WTC11 (cell line): ENCODE measurements at regions not wholly inside any gene's neighbourhood (a gene's known extent, or its start where the extent isn't known, plus 50 kb on each side); places are given as distances from the start of the nearest gene placed in this dataset.
"Not testable (repeated sequence)": the region's sequence is repeated elsewhere in the genome, so short reads cannot be mapped to it uniquely, and the experiment has no call there.

ENCODE experiments used
- ATAC-seq: fragments of 200-7000 bp; cut with Tn5 transposase; 2 replicates; pipeline ENCODE4 v1.10.0; 2021; ENCODE audit warnings: mild to moderate bottlenecking, moderate library complexity
- CTCF ChIA-PET: fragments of 300-600 bp; sonication (Branson Sonifier 250); formaldehyde crosslinking; loops from one replicate; lab custom pipeline; 2021; ENCODE audit warnings: antibody characterized with exemption; lab: Charles Lee
- POLR2A ChIA-PET: fragments of 350-600 bp; sonication (Branson Sonifier 250); formaldehyde crosslinking; loops from one replicate; lab custom pipeline; 2021; ENCODE audit warnings: antibody characterized with exemption; lab: Charles Lee
- DNase-seq: peaks from one replicate; pipeline ENCODE4 v3.0.0; 2021; ENCODE audit warnings: low spot score
- H3K27ac Mint-ChIP-seq: 2 replicates; pipeline ENCODE4 v1.8.0; 2021; ENCODE audit warnings: mixed read lengths
- H3K27me3 Mint-ChIP-seq: 2 replicates; pipeline ENCODE4 v1.8.0; 2021; ENCODE audit warnings: low read depth, mild to moderate bottlenecking, moderate library complexity, mixed read lengths
- H3K36me3 Mint-ChIP-seq: 2 replicates; pipeline ENCODE4 v1.8.0; 2021; ENCODE audit warnings: mixed read lengths
- H3K4me1 Mint-ChIP-seq: 2 replicates; pipeline ENCODE4 v1.8.0; 2022; ENCODE audit warnings: mixed read lengths
- H3K4me3 Mint-ChIP-seq: 2 replicates; pipeline ENCODE4 v1.8.0; 2021; ENCODE audit warnings: mild to moderate bottlenecking, moderate library complexity, mixed read lengths
- H3K9me3 Mint-ChIP-seq: 2 replicates; pipeline ENCODE4 v1.8.0; 2021; ENCODE audit warnings: mixed read lengths
- ELF4 ChIP-seq: sonication (generic); formaldehyde crosslinking; IDR thresholded peaks from 2 replicates; pipeline ENCODE4 v1.8.1; 2022; ENCODE audit warnings: low read depth, mild to moderate bottlenecking, moderate library complexity, missing genetic modification reagents
- EMX1 ChIP-seq: fragments of 250-450 bp; sonication (Bioruptor Pico); IDR thresholded peaks from 2 replicates; pipeline ENCODE4 v1.8.0; 2021; ENCODE audit warnings: mild to moderate bottlenecking
- ESRRA ChIP-seq: sonication (generic); formaldehyde crosslinking; IDR thresholded peaks from 2 replicates; pipeline ENCODE4 v1.8.1; 2022; ENCODE audit warnings: mild to moderate bottlenecking, missing genetic modification reagents, borderline replicate concordance
- GABPB1 ChIP-seq: sonication (generic); formaldehyde crosslinking; IDR thresholded peaks from 2 replicates; pipeline ENCODE4 v1.8.1; 2023; ENCODE audit warnings: mild to moderate bottlenecking, missing genetic modification reagents
- GTF2I ChIP-seq: fragments of 250-450 bp; sonication (Bioruptor Pico); conservative IDR thresholded peaks from 2 replicates; pipeline ENCODE4 v1.4.0; 2021; ENCODE audit warnings: mild to moderate bottlenecking
- JAZF1 ChIP-seq: fragments of 250-450 bp; sonication (Bioruptor Pico); IDR thresholded peaks from 2 replicates; pipeline ENCODE4 v1.9.0; 2021; ENCODE audit warnings: moderate library complexity, mild to moderate bottlenecking, inconsistent platforms
- NFE2L1 ChIP-seq: sonication (generic); formaldehyde crosslinking; IDR thresholded peaks from 2 replicates; pipeline ENCODE4 v1.8.1; 2023; ENCODE audit warnings: missing genetic modification reagents
- NFYB ChIP-seq: sonication (generic); formaldehyde crosslinking; conservative IDR thresholded peaks from 2 replicates; pipeline ENCODE4 v1.8.0; 2022; ENCODE audit warnings: low read depth, missing genetic modification reagents
- SMAD3 ChIP-seq: sonication (generic); formaldehyde crosslinking; IDR thresholded peaks from 2 replicates; pipeline ENCODE4 v1.8.0; 2022; ENCODE audit warnings: missing genetic modification reagents, mild to moderate bottlenecking, borderline replicate concordance
- SOX15 ChIP-seq: fragments of 250-450 bp; sonication (Bioruptor Pico); IDR thresholded peaks from 2 replicates; pipeline ENCODE4 v1.9.0; 2021; ENCODE audit warnings: mild to moderate bottlenecking
- TF ChIP-seq, protein P1 (sequence below): sonication (generic); formaldehyde crosslinking; IDR thresholded peaks from 2 replicates; pipeline ENCODE4 v1.8.1; 2023; ENCODE audit warnings: mild to moderate bottlenecking, missing genetic modification reagents, borderline replicate concordance
- TF ChIP-seq, protein P2 (sequence below): sonication (generic); formaldehyde crosslinking; IDR thresholded peaks from 2 replicates; pipeline ENCODE4 v1.8.1; 2022; ENCODE audit warnings: mild to moderate bottlenecking, missing genetic modification reagents, moderate library complexity, borderline replicate concordance
- TF ChIP-seq, protein P3 (sequence below): sonication (generic); formaldehyde crosslinking; IDR thresholded peaks from 2 replicates; pipeline ENCODE4 v1.8.0; 2023; ENCODE audit warnings: mild to moderate bottlenecking, missing genetic modification reagents
- TF ChIP-seq, protein P4 (sequence below): fragments of 250-450 bp; sonication (Bioruptor Pico); IDR thresholded peaks from 2 replicates; pipeline ENCODE4 v1.8.0; 2021; ENCODE audit warnings: mild to moderate bottlenecking
- TF ChIP-seq, protein P5 (sequence below): sonication (generic); formaldehyde crosslinking; IDR thresholded peaks from 2 replicates; pipeline ENCODE4 v1.8.1; 2023; ENCODE audit warnings: mild to moderate bottlenecking, missing genetic modification reagents
- TF ChIP-seq, protein P6 (sequence below): fragments of 250-450 bp; sonication (Bioruptor Pico); IDR thresholded peaks from 2 replicates; pipeline ENCODE4 v2.1.2; 2022; ENCODE audit warnings: mild to moderate bottlenecking, moderate library complexity
- TF ChIP-seq, protein P7 (sequence below): sonication (generic); formaldehyde crosslinking; conservative IDR thresholded peaks from 2 replicates; pipeline ENCODE4 v1.8.1; 2022; ENCODE audit warnings: mild to moderate bottlenecking, missing genetic modification reagents

DNA sequence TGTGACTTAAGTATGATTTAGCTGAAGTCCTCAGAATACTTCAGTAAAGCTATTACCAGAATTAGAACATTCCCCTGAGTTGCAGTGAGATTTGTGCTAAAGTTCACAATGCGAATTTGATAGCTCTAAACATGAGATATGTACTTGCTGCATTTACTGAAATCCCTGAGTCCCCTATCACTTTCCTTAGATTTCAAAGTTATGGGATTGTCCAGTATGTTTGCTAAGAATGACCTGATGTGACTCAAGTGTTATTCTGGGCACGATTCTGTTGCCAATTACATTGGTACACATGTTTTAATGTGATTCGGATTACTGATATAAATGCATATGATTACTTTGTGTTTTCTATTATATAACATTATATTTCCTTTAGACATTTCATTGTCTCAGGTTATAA lies 91.3 kb upstream of the AMOT start:
- Mint-ChIP-seq H3K36me3 (no peaks in the 10 kb centered on the region), H3K27ac (no peak overlapping the region), H3K9me3 (no peaks in the 10 kb centered on the region), H3K4me3 (no peak overlapping the region), H3K4me1 (peaks cover 16% of the 10 kb centered on the region), H3K27me3 (peaks cover 10% of the 10 kb centered on the region)
- CTCF ChIA-PET = no interaction called here
- TF ChIP-seq, protein P1, sequence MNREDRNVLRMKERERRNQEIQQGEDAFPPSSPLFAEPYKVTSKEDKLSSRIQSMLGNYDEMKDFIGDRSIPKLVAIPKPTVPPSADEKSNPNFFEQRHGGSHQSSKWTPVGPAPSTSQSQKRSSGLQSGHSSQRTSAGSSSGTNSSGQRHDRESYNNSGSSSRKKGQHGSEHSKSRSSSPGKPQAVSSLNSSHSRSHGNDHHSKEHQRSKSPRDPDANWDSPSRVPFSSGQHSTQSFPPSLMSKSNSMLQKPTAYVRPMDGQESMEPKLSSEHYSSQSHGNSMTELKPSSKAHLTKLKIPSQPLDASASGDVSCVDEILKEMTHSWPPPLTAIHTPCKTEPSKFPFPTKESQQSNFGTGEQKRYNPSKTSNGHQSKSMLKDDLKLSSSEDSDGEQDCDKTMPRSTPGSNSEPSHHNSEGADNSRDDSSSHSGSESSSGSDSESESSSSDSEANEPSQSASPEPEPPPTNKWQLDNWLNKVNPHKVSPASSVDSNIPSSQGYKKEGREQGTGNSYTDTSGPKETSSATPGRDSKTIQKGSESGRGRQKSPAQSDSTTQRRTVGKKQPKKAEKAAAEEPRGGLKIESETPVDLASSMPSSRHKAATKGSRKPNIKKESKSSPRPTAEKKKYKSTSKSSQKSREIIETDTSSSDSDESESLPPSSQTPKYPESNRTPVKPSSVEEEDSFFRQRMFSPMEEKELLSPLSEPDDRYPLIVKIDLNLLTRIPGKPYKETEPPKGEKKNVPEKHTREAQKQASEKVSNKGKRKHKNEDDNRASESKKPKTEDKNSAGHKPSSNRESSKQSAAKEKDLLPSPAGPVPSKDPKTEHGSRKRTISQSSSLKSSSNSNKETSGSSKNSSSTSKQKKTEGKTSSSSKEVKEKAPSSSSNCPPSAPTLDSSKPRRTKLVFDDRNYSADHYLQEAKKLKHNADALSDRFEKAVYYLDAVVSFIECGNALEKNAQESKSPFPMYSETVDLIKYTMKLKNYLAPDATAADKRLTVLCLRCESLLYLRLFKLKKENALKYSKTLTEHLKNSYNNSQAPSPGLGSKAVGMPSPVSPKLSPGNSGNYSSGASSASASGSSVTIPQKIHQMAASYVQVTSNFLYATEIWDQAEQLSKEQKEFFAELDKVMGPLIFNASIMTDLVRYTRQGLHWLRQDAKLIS (CRISPR knock-in tag) = no peak
- TF ChIP-seq ELF4 (CRISPR knock-in tag) (no peak), NFE2L1 (CRISPR knock-in tag) (no peak), SMAD3 (no peak), NFYB (CRISPR knock-in tag) (no peak), EMX1 (CRISPR knock-in tag) (no peak)
- TF ChIP-seq, protein P2, sequence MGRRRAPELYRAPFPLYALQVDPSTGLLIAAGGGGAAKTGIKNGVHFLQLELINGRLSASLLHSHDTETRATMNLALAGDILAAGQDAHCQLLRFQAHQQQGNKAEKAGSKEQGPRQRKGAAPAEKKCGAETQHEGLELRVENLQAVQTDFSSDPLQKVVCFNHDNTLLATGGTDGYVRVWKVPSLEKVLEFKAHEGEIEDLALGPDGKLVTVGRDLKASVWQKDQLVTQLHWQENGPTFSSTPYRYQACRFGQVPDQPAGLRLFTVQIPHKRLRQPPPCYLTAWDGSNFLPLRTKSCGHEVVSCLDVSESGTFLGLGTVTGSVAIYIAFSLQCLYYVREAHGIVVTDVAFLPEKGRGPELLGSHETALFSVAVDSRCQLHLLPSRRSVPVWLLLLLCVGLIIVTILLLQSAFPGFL (CRISPR knock-in tag) = no peak
- TF ChIP-seq, protein P3, sequence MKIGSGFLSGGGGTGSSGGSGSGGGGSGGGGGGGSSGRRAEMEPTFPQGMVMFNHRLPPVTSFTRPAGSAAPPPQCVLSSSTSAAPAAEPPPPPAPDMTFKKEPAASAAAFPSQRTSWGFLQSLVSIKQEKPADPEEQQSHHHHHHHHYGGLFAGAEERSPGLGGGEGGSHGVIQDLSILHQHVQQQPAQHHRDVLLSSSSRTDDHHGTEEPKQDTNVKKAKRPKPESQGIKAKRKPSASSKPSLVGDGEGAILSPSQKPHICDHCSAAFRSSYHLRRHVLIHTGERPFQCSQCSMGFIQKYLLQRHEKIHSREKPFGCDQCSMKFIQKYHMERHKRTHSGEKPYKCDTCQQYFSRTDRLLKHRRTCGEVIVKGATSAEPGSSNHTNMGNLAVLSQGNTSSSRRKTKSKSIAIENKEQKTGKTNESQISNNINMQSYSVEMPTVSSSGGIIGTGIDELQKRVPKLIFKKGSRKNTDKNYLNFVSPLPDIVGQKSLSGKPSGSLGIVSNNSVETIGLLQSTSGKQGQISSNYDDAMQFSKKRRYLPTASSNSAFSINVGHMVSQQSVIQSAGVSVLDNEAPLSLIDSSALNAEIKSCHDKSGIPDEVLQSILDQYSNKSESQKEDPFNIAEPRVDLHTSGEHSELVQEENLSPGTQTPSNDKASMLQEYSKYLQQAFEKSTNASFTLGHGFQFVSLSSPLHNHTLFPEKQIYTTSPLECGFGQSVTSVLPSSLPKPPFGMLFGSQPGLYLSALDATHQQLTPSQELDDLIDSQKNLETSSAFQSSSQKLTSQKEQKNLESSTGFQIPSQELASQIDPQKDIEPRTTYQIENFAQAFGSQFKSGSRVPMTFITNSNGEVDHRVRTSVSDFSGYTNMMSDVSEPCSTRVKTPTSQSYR (CRISPR knock-in tag) = no peak
- DNase-seq (no peak), ATAC-seq (no peak)
- POLR2A ChIA-PET = no interaction called here

DNA sequence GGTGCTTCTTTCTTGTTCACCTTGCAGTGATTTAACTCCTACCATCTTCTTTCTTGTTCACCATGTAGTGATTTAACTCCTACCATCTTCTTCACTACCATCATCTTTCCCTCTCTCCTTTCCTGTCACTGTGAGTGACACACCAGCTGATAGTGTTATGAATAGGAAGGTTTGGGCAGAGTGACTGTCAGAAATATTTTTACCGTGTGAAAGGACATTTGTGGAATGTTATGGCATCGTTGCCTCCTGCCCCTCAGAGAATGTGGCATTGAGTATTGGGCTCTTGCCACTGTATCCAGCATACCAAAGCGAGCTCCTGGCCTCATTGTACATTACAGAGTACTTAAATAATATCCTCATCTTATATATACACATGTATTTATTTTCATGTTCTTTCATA lies 90.8 kb upstream of the AMOT start:
- ATAC-seq = no peak
- CTCF ChIA-PET = no interaction called here
- Mint-ChIP-seq H3K4me1 (peaks cover 16% of the 10 kb centered on the region), H3K9me3 (no peaks in the 10 kb centered on the region), H3K4me3 (no peak overlapping the region), H3K27ac (no peak overlapping the region), H3K27me3 (peaks cover 10% of the 10 kb centered on the region), H3K36me3 (no peaks in the 10 kb centered on the region)
- POLR2A ChIA-PET = no interaction called here
- TF ChIP-seq, protein P4, sequence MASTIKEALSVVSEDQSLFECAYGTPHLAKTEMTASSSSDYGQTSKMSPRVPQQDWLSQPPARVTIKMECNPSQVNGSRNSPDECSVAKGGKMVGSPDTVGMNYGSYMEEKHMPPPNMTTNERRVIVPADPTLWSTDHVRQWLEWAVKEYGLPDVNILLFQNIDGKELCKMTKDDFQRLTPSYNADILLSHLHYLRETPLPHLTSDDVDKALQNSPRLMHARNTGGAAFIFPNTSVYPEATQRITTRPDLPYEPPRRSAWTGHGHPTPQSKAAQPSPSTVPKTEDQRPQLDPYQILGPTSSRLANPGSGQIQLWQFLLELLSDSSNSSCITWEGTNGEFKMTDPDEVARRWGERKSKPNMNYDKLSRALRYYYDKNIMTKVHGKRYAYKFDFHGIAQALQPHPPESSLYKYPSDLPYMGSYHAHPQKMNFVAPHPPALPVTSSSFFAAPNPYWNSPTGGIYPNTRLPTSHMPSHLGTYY (CRISPR knock-in tag) = no peak
- TF ChIP-seq, protein P3 (CRISPR knock-in tag) = no peak
- TF ChIP-seq GTF2I = no peak
- no peak for TF ChIP-seq ESRRA (CRISPR knock-in tag)
- no peak for TF ChIP-seq ELF4 (CRISPR knock-in tag)
- TF ChIP-seq, protein P5, sequence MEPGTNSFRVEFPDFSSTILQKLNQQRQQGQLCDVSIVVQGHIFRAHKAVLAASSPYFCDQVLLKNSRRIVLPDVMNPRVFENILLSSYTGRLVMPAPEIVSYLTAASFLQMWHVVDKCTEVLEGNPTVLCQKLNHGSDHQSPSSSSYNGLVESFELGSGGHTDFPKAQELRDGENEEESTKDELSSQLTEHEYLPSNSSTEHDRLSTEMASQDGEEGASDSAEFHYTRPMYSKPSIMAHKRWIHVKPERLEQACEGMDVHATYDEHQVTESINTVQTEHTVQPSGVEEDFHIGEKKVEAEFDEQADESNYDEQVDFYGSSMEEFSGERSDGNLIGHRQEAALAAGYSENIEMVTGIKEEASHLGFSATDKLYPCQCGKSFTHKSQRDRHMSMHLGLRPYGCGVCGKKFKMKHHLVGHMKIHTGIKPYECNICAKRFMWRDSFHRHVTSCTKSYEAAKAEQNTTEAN (CRISPR knock-in tag) = no peak
- TF ChIP-seq, protein P6, sequence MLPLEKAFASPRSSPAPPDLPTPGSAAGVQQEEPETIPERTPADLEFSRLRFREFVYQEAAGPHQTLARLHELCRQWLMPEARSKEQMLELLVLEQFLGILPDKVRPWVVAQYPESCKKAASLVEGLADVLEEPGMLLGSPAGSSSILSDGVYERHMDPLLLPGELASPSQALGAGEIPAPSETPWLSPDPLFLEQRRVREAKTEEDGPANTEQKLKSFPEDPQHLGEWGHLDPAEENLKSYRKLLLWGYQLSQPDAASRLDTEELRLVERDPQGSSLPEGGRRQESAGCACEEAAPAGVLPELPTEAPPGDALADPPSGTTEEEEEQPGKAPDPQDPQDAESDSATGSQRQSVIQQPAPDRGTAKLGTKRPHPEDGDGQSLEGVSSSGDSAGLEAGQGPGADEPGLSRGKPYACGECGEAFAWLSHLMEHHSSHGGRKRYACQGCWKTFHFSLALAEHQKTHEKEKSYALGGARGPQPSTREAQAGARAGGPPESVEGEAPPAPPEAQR (CRISPR knock-in tag) = no peak
- TF ChIP-seq SOX15 (CRISPR knock-in tag) = no peak
- TF ChIP-seq EMX1 (CRISPR knock-in tag) = no peak
- no peak for TF ChIP-seq GABPB1 (CRISPR knock-in tag)
- TF ChIP-seq, protein P7, sequence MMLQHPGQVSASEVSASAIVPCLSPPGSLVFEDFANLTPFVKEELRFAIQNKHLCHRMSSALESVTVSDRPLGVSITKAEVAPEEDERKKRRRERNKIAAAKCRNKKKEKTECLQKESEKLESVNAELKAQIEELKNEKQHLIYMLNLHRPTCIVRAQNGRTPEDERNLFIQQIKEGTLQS (CRISPR knock-in tag) = no peak
- TF ChIP-seq JAZF1 (CRISPR knock-in tag) = no peak
- no peak for DNase-seq

DNA sequence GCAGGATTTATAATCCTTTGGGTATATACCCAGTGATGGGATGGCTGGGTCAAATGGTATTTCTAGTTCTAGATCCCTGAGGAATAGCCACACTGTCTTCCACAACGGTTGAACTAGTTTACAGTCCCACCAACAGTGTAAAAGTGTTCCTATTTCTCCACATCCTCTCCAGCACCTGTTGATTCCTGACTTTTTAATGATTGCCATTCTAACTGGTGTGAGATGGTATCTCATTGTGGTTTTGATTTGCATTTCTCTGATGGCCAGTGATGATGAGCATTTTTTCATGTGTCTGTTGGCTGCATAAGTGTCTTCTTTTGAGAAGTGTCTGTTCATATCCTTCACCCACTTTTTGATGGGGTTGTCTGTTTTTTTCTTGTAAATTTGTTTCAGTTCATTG lies 82.8 kb upstream of the AMOT start:
- ATAC-seq, H3K9me3 Mint-ChIP-seq, DNase-seq, H3K27ac Mint-ChIP-seq, POLR2A ChIA-PET, CTCF ChIA-PET, H3K27me3 Mint-ChIP-seq, H3K36me3 Mint-ChIP-seq, H3K4me1 Mint-ChIP-seq, H3K4me3 Mint-ChIP-seq: not testable (repeated sequence)
